Left hindlimb (tissue), 1 donor: ENCODE measurements at regions not wholly inside any gene's neighbourhood (a gene's known extent, or its start where the extent isn't known, plus 50 kb on each side); places are given as distances from the start of the nearest gene placed in this dataset.
"Not testable (repeated sequence)": the region's sequence is repeated elsewhere in the genome, so short reads cannot be mapped to it uniquely, and the experiment has no call there.

Experiments used
- DNase-seq: peaks from one replicate; pipeline ENCODE4 v3.0.0-alpha.2; 2018

DNA sequence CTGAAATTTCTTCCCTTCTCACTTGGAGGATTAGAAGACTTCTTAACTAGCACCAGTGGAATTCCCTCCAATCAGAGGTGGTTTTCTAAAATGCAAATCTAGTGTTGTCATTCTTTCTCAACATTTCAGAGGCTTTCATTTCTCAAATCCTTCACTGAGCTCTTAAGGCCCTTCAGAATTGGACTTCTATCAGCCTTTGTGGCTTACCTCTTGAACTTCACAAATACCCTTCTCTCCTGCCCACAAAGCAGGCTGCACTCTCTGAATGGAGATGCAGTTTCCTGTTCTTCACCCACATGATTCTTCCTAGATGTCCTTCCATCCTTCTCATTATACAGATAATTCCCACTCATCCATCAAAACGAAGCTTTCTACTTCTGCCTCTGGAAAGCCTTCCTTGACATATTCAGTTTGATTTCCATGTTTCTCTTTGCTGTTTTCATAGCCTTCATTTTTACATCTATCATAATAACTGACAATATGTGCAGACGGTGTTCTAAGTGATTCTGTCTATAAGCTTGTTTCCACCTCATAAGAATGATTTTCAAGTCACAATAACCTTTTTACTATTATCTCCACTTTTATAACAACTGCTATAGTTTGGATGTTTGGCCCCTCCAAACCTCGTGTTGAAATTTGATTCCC lies 123.1 kb upstream of the GPR12 start:
- DNase-seq = no peak

DNA sequence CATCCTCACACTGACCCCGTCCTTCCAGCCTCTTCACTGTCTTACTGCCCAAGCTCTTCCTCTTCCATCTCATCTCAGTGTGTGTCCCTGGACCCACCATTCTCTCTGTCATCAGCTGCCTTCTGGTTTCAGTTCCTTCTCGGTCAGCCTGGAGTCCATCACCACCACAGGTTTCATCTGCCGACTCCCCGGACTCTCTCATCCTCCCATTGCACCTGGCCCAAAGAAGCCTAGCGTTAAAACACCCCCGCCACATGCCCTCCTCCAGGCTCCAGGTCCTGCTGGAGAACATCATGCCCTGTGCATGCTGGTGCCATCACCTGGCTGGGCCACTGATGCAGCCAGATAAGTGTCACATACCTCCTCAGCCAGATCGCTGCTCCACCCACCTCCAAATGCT lies 122.1 kb upstream of the GPR12 start:
- DNase-seq = no peak

DNA sequence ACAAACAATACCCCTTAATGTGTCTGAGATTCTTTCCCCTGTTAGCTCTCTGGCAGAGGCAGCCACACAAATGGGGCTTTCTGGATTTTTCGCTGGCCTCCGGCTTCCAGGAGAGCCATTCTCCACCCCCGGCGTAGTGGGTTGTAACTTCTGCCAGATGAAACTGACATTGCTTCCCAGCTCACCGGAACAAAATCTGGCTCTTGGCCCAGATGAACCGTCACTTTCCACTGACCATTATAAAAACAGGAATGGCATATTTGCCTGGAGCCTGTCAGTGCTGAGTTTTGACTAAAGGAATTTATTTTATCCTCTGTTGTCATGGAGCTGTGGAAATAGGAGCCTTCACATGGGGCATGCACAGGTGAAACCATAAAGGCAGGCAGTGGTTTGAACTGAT lies 120.6 kb upstream of the GPR12 start:
- peak; percentile 33 for DNase-seq

DNA sequence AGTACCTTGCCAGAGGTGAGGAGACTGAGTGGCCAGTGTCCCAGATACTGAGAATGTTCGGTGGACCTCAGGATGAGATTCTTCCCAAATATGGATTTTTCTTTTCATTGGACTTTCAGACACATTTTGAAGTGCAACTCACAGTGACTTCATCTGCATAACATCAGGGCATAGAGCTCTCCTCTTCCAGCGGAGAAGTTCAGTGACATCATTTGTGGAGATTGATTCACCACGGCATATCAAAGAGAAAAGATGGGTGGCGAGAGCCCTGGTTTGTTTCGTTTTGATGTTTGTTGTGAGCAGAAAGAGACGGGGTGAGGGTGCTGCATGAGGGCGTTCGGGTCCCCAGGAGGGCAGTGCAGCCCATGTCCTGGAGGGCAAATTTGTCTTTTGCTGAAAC lies 120.1 kb upstream of the GPR12 start:
- no peak for DNase-seq

DNA sequence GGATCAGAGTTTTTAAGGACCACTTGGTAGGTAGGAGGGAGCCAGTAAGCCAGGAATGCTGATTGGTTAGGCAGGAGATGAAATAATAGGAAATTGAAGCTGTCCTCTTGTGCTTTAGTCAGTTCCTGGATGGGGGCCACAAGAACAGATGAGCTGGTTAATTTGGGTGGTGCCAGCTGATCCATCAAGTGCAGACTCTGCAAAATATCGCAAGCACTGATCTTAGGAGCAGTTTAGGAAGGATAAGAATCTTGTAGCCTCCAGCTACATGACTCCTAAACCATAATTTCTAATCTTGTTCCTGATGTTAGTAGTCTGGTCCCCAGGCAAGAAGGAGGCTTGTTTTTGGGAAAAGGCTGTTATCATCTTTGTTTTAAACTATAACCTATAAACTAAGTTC lies 117.9 kb upstream of the GPR12 start:
- no peak for DNase-seq

DNA sequence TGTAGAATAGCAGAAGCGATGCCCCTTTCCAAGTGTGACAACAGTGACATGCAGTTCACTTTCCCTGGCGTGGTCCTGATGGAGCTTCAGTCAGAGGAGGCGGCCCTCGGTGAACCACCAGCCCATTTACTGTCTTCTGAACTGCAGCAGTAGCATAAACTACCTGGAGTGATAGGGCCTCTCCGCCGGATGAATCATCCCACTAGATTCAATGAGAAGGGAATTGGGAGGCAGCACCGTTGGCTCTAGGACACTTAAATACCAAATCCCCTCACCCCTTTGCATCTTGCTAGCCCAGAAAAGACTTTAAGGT lies 112.8 kb upstream of the GPR12 start:
- DNase-seq = no peak

DNA sequence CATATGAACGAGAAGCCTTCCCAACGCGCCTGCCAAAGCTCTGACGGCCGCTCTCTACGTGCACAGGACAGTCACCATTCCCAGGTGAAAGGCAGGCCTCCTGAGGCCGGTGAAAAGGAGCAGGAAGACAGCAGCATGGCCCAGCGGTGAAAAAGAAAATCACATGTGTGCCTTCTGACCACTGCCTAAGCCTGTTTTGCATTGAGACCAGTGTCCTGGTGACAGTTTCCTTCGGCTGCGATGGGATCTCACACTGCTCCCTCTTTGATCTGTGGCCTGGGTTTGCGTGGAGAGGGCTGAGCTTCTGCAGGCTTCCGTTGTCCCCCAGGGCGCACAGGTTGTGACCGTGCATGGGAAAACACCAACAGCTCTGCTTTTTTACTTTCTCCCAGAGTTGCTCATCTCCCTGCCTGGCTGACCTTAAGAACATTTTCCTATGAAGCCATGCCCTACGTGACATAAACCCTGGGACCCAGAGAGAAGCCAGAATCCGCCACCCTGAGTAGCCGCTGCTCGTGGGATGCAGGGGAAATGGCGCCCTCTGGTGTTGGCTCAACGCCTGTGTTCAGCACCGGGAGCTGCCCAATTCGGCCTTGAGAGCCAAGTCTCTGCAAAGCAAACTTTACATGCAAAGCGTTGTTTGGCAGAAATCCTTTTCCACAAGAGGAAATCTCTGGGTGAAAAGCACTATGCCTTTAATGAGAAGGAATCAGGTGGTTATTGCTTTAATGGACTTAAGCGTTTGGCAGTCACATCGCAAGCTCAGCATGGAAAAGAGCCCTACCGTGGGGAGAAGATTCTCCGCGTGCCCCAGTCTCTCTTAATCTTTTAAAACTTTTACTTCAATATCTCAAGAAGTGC lies 112.2 kb upstream of the GPR12 start:
- peak; percentile 44 for DNase-seq

DNA sequence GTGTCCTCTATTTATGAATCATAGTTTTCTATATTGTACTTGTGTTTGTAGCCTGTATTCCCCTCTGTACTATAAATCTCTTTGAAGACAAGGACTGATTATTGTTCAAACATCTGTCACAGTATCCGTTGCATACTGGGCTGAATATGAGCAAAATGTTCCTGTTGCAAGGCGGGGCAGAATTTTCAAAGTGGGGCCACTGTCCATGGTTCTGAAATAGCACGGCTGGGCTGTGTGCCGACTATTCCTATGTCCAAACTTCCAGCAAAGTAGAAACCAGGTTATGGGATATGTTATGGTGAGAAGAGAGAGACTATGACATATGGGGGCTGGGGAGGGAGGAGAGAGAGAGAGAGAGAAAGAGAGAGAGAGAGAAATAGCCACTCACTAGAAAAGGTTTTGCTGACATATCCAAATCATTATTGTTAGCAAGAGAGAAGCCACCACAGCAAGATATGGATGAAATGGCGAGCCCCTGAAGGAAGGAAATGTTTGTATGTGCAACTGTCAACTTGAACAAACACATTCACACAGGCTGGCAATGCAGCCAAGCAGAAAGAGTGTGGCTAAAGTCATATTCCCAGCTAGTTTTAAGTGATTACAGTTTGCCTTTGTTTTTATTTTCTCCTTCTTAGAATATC lies 107.0 kb upstream of the GPR12 start:
- peak; percentile 49 for DNase-seq

DNA sequence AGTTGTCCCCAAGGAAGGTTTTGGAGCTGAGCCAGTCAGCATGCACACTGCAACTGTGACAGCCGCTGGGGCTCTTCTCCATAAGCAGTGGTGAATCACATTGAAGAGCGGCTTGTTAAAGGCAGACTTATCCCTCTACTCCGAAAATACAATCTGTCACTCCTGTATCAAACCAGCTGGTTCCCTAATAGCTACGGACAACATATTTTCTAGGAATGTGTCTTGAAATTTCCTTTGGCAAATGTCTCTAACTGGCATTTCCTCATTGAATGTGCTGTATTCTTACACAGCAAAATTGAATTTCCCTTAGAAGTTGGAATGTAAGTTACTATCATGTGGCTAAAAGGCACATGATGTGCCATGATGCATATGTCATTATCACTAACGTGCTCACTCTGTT lies 104.0 kb upstream of the GPR12 start:
- DNase-seq = no peak

DNA sequence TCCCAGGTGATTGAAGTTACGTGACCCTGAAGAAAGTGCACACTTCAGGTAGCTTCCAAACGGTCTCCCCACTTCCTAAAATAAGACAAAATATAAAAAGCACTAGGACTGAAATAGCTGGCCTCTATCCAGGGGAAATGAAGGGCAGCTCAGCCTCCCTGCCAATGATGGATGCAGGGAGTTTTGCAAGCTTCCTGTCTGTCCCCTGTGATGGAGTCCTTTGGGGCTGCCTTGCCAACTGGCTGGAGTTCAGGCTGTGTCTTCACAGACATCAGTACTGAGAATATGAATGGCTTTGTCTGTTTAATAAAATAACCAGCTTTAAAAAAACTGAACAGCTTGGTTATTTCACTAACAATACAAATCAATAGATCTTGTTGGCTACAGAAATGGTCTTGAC lies 101.4 kb upstream of the GPR12 start:
- DNase-seq = no peak

DNA sequence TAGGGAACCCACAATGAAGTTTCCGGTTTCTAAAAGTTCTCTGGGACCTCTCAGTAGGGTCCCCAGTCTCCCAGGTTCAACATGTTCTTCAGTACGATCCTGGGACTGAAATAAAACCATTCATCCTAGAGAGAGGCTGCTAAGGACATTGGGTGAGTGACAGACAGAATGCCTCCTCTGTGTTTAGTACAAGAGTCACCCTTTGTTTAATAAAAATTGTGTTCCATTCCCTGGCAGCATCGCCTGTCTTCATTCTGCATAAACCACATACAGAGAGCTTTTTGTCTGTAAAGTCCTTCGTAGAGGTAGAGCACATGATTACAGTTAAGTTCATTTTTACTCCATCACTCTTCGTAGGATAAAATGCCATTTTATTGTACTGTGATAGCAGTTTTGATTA lies 95.3 kb upstream of the GPR12 start:
- no peak for DNase-seq

DNA sequence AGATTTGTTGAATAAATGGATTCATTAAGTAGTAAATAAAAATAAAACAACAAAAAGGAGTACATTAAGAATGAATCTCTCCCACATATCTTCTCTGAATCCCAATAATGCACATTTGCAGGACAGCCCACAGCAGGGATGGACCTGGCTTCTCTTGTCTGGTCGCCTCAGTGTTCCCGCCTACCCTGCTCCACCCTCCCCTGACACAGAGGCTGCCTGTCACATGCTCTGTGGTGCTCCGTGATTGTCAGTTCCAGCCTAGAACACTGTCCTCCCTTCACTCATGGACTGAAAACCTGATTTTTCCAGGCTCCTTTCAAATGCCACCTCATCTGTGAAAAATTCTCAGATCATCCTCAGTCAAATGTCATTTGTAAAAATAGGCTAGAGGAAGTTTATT lies 94.5 kb upstream of the GPR12 start:
- DNase-seq = no peak

DNA sequence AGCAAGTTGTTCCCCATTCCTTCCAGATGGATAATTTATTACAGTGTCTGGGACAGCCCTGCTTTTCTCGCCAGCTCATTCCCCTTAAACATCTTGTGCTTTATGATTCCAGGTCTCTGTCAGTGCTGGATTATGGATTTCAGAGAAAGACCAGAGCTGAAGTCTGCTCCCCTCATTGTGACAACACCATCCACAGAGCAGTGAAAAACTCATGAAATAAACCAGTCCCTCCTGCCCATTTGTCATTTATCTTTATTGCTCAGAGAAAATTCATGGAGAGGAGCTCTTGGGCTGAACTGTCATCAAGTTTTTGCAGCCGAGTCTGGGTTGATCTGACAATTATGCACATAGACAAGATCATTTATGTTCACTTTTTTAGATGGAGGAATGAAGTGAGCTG lies 92.7 kb upstream of the GPR12 start:
- DNase-seq = no peak

DNA sequence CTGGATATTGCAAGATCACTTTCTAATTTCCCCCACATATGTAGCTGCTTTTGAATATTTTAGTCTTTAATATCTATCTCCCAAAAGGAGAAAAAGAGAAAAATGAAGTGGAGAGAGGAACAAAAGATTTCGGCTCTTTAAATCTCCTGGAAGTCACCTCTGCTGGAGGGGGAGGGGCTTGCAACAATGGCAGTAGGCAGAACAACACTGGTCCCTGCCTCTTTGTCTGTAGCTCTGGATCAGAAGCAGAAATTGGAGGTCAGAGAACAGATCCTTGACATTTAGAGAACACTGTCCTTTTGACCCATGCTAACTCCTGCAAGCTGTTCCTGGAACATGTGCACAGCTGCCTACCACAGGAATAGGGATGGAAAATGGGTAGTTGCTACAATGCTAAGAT lies 86.7 kb upstream of the GPR12 start:
- DNase-seq = no peak

DNA sequence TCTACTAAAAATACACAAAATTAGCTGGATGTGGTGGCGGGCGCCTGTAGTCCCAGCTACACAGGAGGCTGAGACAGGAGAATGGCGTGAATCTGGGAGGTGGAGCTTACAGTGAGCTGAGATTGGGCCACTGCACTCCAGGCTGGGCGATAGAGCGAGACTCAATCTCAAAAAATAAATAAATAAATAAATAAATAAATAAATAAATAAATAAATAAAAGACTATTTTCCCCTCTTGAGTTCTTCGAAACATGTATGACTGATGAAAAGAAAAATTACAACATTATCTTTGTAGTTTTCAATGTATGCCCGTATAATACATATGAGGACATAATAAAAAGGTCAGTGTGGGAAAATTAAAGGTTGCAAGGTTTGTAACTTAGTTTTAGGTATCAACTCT lies 84.5 kb upstream of the GPR12 start:
- not testable (repeated sequence) for DNase-seq

DNA sequence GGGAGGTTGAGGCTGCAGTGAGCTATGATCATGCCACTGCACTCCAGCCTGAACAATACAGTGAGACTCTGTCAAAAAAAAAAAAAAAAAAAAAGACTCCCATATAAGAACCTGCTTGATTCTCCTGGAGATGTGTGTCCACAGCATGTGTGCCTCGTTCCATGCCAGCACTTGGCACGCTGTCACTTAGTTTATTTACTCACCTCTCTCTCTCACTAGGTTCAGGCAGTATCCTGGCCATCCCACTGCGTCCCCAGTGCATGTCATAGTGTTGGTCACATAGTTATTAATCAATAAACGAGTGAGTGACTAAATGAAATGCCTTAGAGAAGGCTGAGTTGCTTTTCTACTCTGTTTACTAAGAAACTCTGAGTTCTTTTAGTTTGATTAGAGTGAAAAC lies 79.1 kb upstream of the GPR12 start:
- no peak for DNase-seq

DNA sequence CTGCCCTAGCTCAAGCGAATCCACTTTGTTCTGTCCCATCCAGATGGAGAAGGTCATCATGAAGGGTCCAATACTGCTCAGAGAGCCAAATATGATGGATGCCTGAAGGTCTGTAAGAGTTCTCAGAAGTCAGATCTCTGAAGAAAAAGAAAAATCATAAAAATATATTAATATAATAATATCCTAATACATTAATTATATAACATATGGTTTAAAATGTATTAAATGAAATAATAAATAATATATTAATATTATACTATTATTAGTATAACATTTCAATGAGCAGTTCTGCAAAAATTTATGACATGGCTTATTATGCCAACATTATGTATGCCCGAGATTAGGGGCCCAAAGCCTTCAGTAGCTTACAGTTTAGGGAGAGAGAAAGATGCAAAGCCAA lies 78.2 kb upstream of the GPR12 start:
- no peak for DNase-seq

DNA sequence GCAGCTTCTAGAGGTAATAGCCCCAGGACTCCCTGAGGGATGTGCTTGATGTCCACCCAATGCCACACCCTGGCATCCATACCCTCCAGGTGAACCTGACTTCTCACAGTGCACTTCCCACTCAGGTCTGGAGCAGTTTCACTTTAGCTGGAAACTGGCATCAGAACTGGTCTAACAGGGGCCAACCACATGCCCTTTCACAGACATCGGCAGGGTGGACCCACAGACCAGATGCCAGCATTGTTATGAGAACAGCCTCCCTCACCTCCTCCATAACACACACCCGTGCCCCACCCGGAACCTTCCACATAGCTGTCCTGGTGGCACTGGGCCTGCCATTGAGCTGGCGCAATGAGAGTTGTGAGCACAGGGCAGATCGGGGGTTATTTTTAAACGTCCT lies 77.4 kb upstream of the GPR12 start:
- DNase-seq = no peak

DNA sequence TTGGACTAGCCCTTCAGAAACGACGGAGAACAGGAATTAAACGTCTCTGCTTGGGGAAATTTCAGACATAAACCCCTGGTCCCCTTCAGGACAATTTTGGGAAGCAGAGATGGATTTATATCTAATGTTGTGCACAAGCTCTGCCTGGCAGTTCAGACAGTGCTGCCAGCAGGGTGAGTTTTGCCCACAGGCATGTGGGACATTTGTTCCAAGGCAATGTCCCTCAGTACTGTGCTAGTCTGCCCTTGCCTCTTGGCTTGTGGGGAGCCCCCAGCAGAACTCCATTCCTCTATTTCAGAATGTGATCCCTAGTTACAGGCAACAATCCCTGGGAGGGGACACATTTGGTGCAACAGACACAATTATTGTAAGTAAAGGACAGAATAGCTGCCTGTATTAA lies 76.5 kb upstream of the GPR12 start:
- no peak for DNase-seq

DNA sequence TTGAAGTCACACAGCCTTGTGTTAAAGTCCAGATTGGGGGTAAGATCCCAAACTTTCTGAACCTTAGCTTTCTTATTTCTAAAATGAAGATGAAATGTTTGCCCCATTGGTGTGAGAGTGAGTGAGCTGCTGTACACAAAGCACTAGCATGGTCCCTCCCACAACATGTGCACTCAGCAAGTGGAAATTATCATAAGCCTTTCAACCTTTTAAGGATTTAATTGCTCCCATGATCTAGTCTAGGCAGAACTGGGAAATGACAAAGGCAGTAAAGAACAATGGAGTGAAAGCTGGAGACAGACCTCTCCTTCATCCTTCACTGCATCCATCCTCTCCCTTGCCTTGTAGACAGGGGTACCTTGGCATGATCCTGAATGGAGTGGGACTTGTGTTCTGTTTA lies 76.0 kb upstream of the GPR12 start:
- DNase-seq = no peak

DNA sequence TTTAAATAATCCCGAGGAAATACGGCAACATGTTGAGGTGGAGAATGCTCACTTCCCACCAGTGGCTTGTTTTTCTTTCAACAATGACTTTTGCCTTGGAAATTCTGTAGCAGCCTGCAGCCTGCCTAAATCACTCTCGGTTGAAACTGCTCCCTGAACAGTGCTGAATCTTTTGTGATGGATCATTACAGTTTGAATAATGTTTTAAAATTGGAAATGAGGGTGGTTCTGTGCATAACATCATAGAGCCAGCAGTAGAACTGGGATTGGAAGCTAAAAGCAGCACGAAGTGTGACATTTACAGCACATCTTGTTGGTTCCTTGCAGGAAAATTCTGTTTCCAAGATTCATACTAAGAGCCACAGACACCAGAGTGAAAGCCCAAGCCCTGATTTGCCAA lies 74.1 kb upstream of the GPR12 start:
- DNase-seq = no peak

DNA sequence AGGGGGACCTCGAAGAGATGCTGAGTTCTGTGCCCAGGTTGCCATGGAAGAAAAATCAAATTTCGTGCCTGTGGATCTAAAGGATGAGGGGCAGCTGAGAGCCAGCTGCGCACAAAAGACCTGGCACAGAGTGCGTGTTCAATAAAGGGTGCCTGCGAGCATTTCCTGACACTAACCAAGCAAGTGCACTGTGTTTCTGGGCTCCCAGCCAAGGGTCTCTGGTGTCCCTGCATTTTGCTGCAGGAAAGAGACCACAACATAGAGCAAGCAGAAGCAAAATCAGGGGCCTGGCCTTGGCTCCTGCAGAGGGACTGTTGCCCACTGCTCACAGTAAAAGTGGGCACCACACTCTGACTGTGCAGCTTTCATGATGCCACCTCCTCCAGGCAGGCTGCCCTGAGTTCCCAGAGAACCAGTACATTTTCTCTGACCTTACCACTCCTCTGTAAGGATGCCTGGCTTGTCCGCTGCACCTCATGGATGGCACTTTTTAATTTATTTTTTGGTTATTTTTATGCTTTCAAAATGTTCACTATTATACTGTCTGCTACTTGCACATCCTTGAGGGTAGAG lies 70.8 kb upstream of the GPR12 start:
- no peak for DNase-seq

DNA sequence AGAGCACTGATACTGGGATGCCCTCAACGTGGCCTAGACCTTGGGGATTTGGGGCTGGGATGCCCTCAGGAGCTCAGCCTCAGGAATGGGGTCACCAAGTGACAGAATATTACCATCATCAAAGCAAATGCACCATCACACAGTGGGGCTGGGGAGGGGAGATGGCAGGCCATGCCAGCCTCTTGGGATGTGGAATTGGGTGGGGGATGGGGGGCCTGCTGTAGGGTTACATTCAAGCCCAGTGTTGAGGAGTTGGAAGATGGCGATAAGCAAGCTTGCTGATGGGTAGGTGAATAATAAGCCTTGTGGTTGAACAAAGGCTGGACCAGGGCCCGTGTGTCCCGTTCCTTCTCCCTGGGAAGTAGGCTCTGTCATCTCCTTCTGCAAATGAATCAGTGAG lies 69.1 kb upstream of the GPR12 start:
- no peak for DNase-seq

DNA sequence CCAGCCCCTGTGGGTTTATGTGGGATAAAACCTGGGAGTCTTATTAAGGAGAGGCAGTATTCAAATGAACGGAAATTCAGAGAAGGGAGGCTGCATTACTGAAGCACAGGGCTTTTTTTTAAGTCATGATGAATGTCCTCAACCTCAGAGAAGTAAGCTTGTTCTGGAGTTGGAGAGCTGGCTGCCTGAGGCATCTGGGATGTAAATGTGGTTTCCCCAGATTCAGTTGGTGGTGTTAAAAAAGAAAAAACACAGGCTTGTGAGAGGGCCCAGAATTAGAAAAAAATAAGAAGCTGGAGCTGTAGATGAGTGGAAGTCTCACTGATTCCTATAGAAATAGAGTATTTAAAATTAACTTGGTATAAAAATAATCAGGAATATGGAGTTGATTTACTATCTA lies 64.0 kb upstream of the GPR12 start:
- no peak for DNase-seq
